Stimulated activated CD4-positive, alpha-beta T cell treated with anti-CD3 and anti-CD28 coated beads, Interleukin-15, amount 100 ng/mL, for 24 hours (primary cell): ENCODE measurements at regions not wholly inside any gene's neighbourhood (a gene's known extent, or its start where the extent isn't known, plus 50 kb on each side); places are given as distances from the start of the nearest gene placed in this dataset.

Experiments
- DNase-seq: peaks from one replicate; pipeline ENCODE4 v3.0.0-alpha.2; 2020

GRCh38 chr2:200217320-200217719, 89.2 kb upstream of the SPATS2L start:
- DNase-seq, result no peak

- DNase-seq, result no peak
These were observed 87.8 kb upstream of the SPATS2L start for GRCh38 chr2:200218645-200219044.

GRCh38 chr2:200219309-200220113, 87.0 kb upstream of the SPATS2L start:
- no peak for DNase-seq

DNA sequence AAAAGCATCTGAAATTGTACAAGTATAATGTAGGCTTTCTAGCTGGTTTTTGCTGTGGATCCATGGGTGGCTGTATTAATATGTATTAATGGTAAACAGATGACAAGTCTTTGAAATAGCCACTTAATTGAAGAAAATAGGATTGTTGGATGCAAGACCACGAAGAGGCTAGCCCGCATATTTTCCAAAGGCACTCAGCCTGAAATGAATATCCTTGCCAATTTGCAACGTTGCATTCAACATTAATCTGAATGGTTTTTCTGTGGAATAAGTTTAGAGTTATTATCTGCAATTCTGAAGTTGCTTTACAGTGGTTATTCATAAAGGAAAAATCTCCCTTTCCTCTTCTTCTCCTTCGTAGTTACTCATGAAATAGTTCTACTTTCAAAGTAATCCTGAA, 86.2 kb upstream of the SPATS2L start:
- DNase-seq, result no peak

- DNase-seq, result no peak
These were observed 85.2 kb upstream of the SPATS2L start for GRCh38 chr2:200221055-200221955.

GRCh38 chr2:200222791-200223190, 83.7 kb upstream of the SPATS2L start:
- DNase-seq, result no peak

- no peak for DNase-seq
These were observed 83.2 kb upstream of the SPATS2L start for GRCh38 chr2:200223205-200223784.

DNA sequence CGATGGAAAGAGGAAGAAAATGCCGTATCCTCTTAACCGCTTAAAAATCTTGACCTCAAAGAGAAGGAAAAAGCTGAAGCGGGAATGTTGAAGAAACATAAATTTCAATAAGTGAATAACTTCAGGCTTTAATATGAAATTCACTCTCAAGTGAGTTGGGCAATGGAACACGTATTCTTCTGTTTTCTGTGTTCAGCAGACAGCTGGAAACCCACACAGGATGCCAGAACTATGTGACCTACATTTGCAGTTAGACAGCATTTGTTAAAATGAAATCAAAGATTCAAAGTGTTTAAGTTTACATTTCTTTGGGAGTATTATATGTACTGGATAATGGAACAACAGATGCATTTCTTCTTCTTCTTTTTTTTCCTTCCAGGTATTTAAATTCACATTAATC, 80.5 kb upstream of the SPATS2L start:
- no peak for DNase-seq

GRCh38 chr2:200226451-200227426, 79.8 kb upstream of the SPATS2L start:
- no peak for DNase-seq

DNA sequence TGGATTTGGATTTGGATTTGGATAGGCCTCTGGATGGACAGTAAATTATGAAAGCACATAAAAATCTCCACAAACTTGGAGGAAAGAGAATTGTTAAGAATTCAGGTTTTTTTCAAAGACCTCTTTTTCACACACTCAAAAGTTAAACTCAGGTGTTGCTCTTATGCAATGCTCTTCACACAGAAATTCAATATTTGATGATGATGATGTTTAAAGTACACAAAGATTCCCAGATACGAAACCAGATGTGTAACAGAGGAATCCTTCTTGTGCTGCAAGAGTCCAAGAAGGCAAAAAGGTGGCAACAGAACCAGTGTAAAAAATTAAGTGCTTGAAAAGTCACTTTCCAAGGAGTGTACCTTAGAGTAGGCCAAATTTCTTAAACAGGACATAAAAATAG, 75.8 kb upstream of the SPATS2L start:
- DNase-seq, result no peak

- no peak for DNase-seq
These were observed 71.0 kb upstream of the SPATS2L start for GRCh38 chr2:200235533-200235932.

- peak; percentile 12 for DNase-seq
These were observed 67.3 kb upstream of the SPATS2L start for GRCh38 chr2:200239216-200239615.

DNA sequence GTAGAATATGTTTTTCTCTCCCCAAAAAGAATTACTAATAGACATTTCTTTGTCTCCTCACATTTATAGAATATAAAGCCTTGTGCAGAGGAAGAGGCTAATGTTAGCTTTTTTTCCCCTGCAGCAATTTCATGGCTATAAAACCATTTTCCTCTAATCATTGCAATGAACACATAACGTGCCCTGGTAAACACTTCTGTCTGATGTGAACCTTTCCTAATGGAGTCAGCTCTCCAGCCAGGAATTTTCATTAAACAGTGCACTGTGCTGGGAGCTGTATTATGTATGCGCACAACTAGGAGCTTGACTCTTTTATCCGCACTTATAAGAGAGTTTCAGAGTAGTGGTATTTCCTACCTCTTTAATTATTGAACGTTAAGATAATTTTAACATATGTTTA, 63.9 kb upstream of the SPATS2L start:
- DNase-seq, result no peak

GRCh38 chr2:200243441-200243840, 63.1 kb upstream of the SPATS2L start:
- no peak for DNase-seq

- DNase-seq, result no peak
These were observed 62.4 kb upstream of the SPATS2L start for GRCh38 chr2:200244111-200244510.

GRCh38 chr2:200247494-200247893, 59.0 kb upstream of the SPATS2L start:
- no peak for DNase-seq

- DNase-seq, result no peak
These were observed 54.0 kb upstream of the SPATS2L start for GRCh38 chr2:200252265-200253067.

- no peak for DNase-seq
These were observed 52.9 kb upstream of the SPATS2L start for GRCh38 chr2:200253639-200254038.

GRCh38 chr2:200254773-200255172, 51.7 kb upstream of the SPATS2L start:
- no peak for DNase-seq

- DNase-seq, result no peak
These were observed 50.9 kb upstream of the SPATS2L start for GRCh38 chr2:200255549-200255948.
